VCaP (cell line): ENCODE measurements at regions not wholly inside any gene's neighbourhood (a gene's known extent, or its start where the extent isn't known, plus 50 kb on each side); places are given as distances from the start of the nearest gene placed in this dataset.

ENCODE experiments used
- H3K27ac ChIP-seq: fragments of 450-650 bp; 2 replicates; pipeline ENCODE4 v1.5.1; 2017
- TF ChIP-seq, protein P1 (sequence below): fragments of 450-650 bp; conservative IDR thresholded peaks from 2 replicates; pipeline ENCODE4 v1.5.1; 2017; ENCODE audit warnings: mild to moderate bottlenecking, moderate library complexity

DNA sequence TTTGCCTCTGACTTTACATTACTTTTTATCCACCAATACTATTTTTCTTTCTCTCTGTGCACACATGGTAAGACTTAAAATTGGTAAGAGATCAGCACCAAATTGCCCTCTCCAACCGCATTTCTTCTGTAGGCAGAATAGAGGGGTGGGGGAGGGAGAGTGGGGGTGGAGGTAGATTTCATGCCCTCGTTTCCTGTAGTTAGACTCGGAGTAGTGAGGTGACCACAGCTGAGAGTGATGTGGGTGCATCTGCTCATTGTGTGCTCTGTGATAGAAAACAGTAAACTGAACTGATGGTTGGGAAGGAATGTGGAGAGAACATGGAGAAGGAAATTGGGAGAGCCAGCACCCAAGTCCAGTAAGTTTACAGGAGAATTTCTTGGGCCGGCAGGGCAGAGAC lies 498.3 kb downstream of the IRX1 start:
- H3K27ac ChIP-seq = no peak overlapping the region
- TF ChIP-seq, protein P1, sequence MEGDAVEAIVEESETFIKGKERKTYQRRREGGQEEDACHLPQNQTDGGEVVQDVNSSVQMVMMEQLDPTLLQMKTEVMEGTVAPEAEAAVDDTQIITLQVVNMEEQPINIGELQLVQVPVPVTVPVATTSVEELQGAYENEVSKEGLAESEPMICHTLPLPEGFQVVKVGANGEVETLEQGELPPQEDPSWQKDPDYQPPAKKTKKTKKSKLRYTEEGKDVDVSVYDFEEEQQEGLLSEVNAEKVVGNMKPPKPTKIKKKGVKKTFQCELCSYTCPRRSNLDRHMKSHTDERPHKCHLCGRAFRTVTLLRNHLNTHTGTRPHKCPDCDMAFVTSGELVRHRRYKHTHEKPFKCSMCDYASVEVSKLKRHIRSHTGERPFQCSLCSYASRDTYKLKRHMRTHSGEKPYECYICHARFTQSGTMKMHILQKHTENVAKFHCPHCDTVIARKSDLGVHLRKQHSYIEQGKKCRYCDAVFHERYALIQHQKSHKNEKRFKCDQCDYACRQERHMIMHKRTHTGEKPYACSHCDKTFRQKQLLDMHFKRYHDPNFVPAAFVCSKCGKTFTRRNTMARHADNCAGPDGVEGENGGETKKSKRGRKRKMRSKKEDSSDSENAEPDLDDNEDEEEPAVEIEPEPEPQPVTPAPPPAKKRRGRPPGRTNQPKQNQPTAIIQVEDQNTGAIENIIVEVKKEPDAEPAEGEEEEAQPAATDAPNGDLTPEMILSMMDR = no peak

DNA sequence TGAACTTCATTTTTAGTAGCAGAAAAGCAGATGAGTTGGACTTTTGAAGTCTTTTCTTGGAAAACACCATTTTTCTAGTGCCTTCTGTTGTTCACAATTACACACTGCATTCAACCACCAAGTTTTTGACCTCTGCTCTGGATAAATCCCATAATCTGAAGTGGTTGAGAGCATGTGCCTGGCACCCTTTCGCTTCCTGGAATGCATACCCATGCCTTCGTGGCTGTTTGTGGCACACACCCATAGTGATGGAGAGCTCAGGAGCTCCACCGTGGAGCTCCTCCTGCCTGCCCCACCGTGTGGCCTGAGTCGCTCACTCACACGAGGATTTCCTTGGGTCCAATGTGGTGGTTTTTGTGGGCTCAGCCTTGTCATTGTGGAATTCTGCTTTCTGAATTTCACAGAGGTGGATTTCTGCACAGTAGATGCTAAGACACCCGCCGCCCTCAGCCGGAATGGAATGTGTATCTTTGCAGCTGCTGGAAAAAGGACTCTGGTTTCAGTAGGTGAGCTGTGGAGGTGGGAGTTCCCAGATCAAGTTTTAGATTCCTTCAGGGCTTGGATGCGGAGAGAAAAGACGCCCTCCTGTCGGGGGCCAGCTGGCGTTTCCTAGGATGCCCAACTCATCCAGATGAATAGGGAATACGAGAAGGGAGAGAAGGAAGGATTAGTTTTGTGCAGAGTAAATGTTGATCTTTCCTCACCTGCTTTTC lies 500.4 kb downstream of the IRX1 start:
- no peak overlapping the region for H3K27ac ChIP-seq
- TF ChIP-seq, protein P1 = no peak

DNA sequence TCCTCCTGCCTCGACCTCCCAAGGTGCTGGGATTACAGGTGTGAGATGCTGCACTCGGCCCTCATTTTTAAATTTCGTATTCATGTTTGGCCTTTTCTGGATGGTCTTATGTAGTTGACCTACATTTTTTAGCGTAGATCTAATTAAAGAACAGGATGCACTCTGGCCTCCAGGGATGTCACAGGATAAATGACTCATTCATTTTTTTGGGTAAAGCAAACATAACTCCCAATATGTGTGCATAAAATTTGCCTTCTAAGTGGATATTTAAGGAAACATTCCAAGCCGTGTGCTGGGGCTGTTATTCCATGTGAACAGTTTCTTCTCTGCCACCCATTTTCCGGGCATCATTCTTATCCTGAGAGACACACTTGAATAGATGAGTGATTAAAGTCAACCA lies 501.6 kb downstream of the IRX1 start:
- TF ChIP-seq, protein P1 = no peak
- H3K27ac ChIP-seq = no peak overlapping the region

DNA sequence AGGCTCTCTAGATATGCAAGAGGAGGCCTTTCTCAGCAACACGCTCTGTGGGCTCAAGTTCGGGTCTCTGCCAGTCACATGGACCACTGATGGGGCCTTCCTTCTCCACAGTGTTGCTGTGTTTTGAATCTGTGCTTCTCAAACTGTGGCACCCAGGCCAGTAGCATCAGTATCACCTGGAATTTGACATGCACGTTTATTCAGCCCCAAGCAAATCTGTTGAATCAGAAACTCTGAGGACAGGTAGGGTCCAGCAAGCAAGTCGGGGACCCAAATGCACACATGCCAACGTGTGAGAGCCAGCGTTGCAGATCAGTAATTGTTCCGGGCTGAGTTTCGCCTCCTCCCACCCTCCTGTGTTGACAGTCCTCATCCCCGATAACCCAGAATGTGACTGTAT lies 502.6 kb downstream of the IRX1 start:
- H3K27ac ChIP-seq = no peak overlapping the region
- TF ChIP-seq, protein P1 = no peak

DNA sequence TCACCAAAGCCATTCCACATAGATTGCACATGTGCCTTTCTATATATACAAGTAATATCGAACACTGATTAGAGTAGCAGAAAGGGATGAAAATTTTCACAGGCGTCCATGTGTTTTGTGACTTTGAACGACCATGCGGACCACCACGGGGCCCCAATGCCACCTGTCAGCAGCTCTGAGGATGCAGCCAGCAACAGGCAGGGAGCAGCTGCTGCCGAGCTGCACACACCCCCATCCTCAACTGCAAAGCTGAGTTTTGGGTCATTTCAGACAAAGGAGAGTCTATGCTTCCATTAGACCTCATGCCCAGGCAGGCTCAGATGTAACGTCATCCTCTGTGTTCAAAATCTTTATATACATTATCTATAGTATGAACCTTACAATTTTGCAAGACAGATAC lies 503.8 kb downstream of the IRX1 start:
- TF ChIP-seq, protein P1 = no peak
- H3K27ac ChIP-seq = no peak overlapping the region

DNA sequence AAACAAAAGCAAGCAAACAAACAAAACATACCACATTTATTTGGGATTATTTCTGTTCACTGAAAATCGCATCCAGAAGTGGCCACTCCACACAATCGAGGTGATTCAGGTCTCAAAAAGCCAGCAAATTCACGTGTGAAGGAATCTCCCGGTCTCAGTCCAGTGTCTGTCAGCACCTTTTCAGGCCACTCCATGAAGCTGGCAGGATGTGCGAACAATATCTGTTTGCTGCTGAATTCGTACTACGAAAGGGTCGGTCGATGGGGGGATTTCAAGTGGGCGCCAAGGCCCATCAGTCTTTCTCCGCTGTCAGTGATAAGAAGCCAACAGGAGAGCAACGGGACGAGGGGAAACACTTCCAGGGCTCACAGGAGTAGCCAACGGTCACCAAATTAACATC lies 505.1 kb downstream of the IRX1 start:
- TF ChIP-seq, protein P1 = no peak
- no peak overlapping the region for H3K27ac ChIP-seq

DNA sequence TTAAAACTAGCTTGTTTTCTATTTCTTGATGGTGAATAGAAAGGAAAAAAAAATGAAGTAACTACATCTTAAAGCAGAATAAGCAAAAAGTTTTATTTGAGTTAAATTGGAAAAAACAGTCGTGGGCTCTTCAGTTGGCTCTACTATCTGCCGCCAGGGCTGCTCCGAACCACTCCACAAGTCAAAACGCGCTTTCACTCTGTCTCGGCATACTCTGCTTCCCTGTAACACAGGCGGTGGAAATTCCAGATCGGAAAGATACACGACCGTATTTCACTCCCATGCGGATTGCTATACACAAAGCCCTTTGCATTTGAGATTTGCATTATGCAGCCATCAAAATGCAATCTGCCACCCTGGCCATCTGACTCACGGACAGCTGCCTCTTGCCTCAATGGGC lies 505.6 kb downstream of the IRX1 start:
- TF ChIP-seq, protein P1 = no peak
- H3K27ac ChIP-seq = no peak overlapping the region
